AG09309 (cell line): ENCODE measurements at regions not wholly inside any gene's neighbourhood (a gene's known extent, or its start where the extent isn't known, plus 50 kb on each side); places are given as distances from the start of the nearest gene placed in this dataset.

Experiments used
- DNase-seq: peaks from one replicate; pipeline ENCODE4 v3.0.0-alpha.2; 2010; ENCODE audit warnings: low read depth
- H3K4me3 ChIP-seq: 2 replicates; pipeline ENCODE4 v1.5.1; 2011; ENCODE audit warnings: mild to moderate bottlenecking, low read depth, low read length, moderate library complexity; ENCODE audit not compliant: control insufficient read depth
- TF ChIP-seq, protein P1 (sequence below): IDR thresholded peaks from 2 replicates; pipeline ENCODE4 v1.5.1; 2011; ENCODE audit warnings: mild to moderate bottlenecking, low read depth, low read length, inconsistent platforms; ENCODE audit not compliant: insufficient read depth, control insufficient read depth; ENCODE audit errors: missing control alignments

DNA sequence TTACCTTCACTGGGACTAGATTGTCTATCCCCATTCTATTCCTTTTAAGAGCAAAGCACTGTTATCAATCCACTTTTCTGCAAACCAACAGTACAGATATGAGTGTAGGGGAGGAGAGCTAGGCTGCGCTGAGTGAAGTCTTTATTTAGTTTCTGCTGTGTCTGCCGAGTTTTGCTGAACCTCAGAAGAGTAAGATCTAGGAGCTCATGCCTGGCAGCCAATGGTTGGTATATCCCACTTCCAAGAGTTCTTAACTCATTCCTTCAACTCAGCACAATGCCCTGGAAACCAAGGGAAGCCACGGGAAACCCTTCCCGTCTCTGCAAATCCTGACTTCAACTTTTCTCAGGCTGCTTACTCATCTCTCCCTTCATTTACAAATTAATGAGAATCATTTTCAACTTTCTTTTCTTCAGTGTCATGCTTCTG is 58.0 kb upstream of the JAK2 start:
- no peak for DNase-seq
- TF ChIP-seq, protein P1, sequence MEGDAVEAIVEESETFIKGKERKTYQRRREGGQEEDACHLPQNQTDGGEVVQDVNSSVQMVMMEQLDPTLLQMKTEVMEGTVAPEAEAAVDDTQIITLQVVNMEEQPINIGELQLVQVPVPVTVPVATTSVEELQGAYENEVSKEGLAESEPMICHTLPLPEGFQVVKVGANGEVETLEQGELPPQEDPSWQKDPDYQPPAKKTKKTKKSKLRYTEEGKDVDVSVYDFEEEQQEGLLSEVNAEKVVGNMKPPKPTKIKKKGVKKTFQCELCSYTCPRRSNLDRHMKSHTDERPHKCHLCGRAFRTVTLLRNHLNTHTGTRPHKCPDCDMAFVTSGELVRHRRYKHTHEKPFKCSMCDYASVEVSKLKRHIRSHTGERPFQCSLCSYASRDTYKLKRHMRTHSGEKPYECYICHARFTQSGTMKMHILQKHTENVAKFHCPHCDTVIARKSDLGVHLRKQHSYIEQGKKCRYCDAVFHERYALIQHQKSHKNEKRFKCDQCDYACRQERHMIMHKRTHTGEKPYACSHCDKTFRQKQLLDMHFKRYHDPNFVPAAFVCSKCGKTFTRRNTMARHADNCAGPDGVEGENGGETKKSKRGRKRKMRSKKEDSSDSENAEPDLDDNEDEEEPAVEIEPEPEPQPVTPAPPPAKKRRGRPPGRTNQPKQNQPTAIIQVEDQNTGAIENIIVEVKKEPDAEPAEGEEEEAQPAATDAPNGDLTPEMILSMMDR = no peak
- no peak overlapping the region for H3K4me3 ChIP-seq

DNA sequence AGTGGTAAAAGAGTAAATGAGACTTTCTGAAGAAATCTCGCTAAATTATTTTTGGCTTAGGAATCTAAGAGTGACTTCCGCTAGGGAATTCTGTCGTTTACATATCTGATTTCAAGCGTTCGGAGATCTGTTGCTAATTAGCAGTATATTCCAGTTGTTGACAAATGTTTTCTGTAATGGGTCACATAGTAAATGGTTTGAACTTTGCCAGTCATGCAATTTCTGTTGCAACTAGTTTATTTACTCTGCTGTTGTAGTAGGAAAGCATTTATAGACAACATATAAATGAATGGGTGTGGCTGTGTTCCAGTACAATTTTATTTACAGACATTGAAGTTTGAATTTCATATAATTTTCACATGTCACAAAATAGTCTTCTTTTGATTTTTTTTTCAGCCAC is 57.4 kb upstream of the JAK2 start:
- DNase-seq = no peak
- TF ChIP-seq, protein P1 = no peak
- no peak overlapping the region for H3K4me3 ChIP-seq

DNA sequence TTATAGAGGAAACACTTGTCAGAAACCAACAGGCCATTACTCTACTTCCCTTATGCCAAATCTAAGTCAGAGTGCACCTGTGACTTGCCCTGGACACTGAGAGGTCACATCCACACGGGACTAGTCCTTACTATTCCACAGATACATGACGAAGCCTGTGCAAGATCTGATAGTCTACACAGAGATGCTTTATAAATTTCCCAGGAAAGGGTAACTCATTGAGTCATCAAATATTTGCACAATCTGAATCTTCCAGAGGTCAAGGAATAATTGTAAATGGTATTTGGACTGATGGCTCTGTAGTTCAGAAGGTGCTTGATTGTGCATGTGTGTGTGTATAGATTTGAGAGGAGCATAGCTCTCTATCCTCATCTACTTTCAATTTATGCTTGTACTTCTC is 55.2 kb upstream of the JAK2 start:
- TF ChIP-seq, protein P1 = no peak
- no peak for DNase-seq
- H3K4me3 ChIP-seq = no peak overlapping the region

DNA sequence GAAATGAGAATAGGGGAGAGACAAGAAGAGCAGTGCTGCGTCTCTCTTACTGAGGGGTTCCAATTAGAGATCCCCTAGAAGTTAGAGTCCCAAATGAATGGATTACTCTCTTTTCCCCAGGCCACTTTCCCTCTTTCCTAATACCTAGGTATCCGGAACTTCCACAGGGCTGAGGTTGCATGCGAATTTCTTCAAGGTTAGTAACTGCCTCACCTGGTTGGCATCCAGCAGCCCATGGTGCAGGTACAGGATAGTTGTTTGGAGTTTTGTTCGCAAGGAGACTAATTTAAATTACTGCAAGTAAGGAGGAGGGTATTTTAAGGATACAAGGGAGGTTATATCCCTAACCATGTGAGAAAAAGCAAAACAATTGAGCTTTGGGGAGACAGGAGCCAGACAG is 52.4 kb upstream of the JAK2 start:
- DNase-seq = no peak
- TF ChIP-seq, protein P1 = no peak
- no peak overlapping the region for H3K4me3 ChIP-seq

DNA sequence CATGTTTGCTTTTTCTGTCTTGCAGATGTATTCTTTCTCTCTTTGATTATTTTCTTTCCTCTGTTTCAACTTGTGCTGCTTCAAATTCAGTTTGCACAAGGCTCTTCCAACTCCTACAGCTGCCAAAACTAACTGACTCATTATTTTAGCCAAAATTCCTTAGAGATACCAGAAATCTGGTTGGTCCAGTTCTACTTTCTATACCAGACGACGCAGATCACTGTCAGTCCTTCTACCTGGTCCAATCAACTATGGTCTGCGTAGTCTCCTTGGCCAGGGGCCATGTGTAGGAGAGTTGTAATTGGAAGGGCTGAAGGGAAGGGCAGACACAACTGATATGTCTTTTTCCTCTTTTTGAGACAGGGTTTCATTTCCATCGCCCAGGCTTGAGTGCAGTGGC is 51.9 kb upstream of the JAK2 start:
- H3K4me3 ChIP-seq = no peak overlapping the region
- DNase-seq = no peak
- TF ChIP-seq, protein P1 = no peak

DNA sequence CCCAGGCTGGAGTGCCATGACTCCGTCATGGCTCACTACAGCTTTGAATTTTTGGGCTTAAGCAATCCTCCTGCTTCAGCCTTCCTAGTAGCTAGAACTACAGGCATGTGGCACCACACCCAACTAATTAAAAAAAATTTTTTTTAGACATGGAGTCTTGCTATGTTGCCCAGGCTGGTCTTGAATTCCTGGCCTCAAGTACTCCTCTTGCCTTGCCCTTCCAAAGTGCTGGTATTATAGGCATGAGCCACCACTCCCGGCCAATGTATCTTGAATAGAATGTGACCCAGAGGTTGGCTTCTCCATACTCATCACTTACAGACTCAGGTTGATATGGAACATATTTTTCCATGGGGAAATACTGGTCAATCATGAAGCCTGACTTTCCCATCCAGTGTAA is 51.2 kb upstream of the JAK2 start:
- no peak for DNase-seq
- TF ChIP-seq, protein P1 = no peak
- H3K4me3 ChIP-seq = no peak overlapping the region
